IPS-NIHi7 (cell line): ENCODE measurements at regions not wholly inside any gene's neighbourhood (a gene's known extent, or its start where the extent isn't known, plus 50 kb on each side); places are given as distances from the start of the nearest gene placed in this dataset.

Experiments used
- DNase-seq: peaks from one replicate; pipeline ENCODE4 v3.0.0; 2012; ENCODE audit warnings: mixed read lengths; ENCODE audit errors: extremely low spot score

GRCh38 chr4:136670265-136670664 is 862.0 kb downstream of the PCDH18 start:
- DNase-seq, result no peak

GRCh38 chr4:136664988-136665387 is 867.3 kb downstream of the PCDH18 start:
- no peak for DNase-seq

GRCh38 chr4:136662539-136662938 is 869.8 kb downstream of the PCDH18 start:
- DNase-seq, result no peak

GRCh38 chr4:136653640-136654406 is 878.5 kb downstream of the PCDH18 start:
- DNase-seq, result no peak

GRCh38 chr4:136651932-136652331 is 880.4 kb downstream of the PCDH18 start:
- DNase-seq, result no peak

- DNase-seq, result no peak
Observed at GRCh38 chr4:136651278-136651667, 881.0 kb downstream of the PCDH18 start.

- no peak for DNase-seq
Observed at GRCh38 chr4:136650541-136651277, 881.6 kb downstream of the PCDH18 start.

GRCh38 chr4:136644279-136644678 is 888.0 kb downstream of the PCDH18 start:
- DNase-seq, result no peak

GRCh38 chr4:136643416-136643815 is 888.9 kb downstream of the PCDH18 start:
- no peak for DNase-seq

GRCh38 chr4:136637071-136637777 is 895.1 kb downstream of the PCDH18 start:
- DNase-seq, result peak; percentile 57

- DNase-seq, result no peak
Observed at GRCh38 chr4:136636155-136636554, 896.1 kb downstream of the PCDH18 start.

- no peak for DNase-seq
Observed at GRCh38 chr4:136634121-136634520, 898.2 kb downstream of the PCDH18 start.

GRCh38 chr4:136599890-136600289 is 932.4 kb downstream of the PCDH18 start:
- DNase-seq, result no peak

GRCh38 chr4:136590440-136590839 is 941.9 kb downstream of the PCDH18 start:
- no peak for DNase-seq

- no peak for DNase-seq
Observed at GRCh38 chr4:136583567-136583966, 948.7 kb downstream of the PCDH18 start.

GRCh38 chr4:136581119-136581518 is 951.2 kb downstream of the PCDH18 start:
- no peak for DNase-seq

GRCh38 chr4:136575146-136575545 is 957.1 kb downstream of the PCDH18 start:
- no peak for DNase-seq

GRCh38 chr4:136573460-136573859 is 958.8 kb downstream of the PCDH18 start:
- peak; percentile 7 for DNase-seq

GRCh38 chr4:136571315-136571714 is 961.0 kb downstream of the PCDH18 start:
- no peak for DNase-seq

- DNase-seq, result no peak
Observed at GRCh38 chr4:136562834-136563233, 969.5 kb downstream of the PCDH18 start.

GRCh38 chr4:136558940-136559494 is 973.3 kb downstream of the PCDH18 start:
- DNase-seq, result no peak

- DNase-seq, result no peak
Observed at GRCh38 chr4:136557396-136557795, 974.9 kb downstream of the PCDH18 start.
